NCI-H2107 treated with DMSO at 0.1 percent for 48 hours (cell line): ENCODE measurements at regions not wholly inside any gene's neighbourhood (a gene's known extent, or its start where the extent isn't known, plus 50 kb on each side); places are given as distances from the start of the nearest gene placed in this dataset.
A peak's percentile ranks its signal among the peaks of the same experiment; 100 is the strongest.
"Not testable (repeated sequence)": the region's sequence is repeated elsewhere in the genome, so short reads cannot be mapped to it uniquely, and the experiment has no call there.

Experiments used
- DNase-seq: peaks from one replicate; lab custom pipeline; 2025; ENCODE audit not compliant: unreplicated experiment; lab: John Stamatoyannopoulos, UW

- peak; percentile 74 for DNase-seq
Observed at GRCh38 chr2:220569112-220569897, 941.9 kb downstream of the SLC4A3 start.

GRCh38 chr2:220572385-220572784 is 945.0 kb downstream of the SLC4A3 start:
- no peak for DNase-seq

DNA sequence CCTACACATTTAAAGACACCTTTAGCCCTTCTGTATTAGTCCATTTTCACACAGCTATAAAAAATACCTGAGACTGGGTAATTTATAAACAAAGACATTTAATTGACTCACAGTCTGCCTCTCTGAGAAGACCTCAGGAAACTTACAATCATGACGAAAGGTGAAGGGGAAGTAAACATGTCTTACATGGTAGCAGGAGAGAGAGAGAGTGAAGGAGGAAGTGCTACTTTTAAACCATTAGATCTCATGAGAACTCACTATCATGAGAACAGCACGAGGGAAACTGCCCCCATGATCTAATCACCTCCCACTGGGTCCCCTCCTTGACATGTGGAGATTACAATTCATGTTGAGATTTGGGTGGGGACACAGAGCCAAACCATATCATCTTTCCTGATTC is 946.6 kb downstream of the SLC4A3 start:
- no peak for DNase-seq

DNA sequence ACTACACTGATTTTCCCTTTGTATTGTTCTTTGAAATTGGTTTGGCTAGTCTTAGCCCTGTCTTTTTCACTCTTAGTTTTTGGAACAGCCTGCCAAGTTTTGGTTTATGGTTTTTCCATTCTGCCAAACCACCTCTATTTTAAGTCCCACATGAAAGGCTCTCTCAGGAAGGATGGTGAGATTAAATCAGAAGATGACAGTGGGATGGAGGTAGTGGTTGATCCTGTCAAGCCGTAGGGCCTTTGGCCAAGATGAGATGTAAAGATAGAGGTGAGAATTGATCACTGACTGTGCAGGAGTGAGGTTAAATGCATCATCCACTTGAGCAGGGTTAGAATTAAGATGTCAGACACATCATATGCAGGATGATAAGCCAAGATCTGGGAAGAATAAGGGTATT is 948.5 kb downstream of the SLC4A3 start:
- no peak for DNase-seq

GRCh38 chr2:220579452-220579851 is 952.0 kb downstream of the SLC4A3 start:
- no peak for DNase-seq

GRCh38 chr2:220580113-220580512 is 952.7 kb downstream of the SLC4A3 start:
- no peak for DNase-seq

DNA sequence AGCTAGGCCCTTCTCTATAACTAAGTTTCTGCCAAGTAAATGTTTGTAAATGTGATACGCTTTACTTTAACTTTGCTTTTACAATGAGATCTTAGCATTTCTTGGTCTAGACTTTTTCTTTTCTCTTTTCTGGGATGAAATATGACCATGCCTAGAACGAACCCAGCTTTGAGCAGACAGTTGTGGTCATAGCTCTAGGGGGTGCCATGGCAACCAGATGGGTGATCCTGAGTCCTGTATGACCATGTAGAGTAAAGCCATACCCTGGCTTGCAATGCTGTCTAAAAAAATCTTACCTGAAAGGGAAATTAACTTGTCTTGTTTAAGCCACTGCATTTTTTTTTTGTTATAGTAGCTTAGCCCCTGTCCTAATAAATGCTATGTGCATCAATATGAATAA is 956.3 kb downstream of the SLC4A3 start:
- DNase-seq = no peak

GRCh38 chr2:220585241-220585640 is 957.8 kb downstream of the SLC4A3 start:
- no peak for DNase-seq

DNA sequence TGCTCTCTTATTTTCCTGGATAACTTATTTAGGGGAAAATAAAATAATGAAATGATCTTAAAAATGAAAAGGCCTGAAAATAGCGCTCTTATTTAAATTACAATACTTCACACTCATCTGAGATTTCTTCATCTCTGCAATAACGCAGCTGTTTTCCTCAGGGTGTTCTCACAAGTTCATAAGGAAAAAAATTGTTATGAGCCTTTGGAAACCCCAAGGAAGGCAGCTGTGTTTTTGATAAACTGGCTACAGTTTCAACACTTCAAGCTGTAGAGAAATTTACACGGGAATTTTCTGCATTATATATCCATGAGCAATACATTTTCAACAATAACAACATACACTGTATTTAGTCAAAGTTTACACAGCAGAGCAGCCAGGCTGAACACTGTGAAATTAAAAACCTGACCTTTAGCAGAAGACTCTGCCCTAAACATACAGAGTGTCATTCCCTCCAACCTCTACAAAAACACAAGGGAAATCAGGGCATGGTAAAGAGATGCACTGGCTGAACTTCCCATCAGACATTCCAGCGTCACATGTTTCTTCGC is 959.6 kb downstream of the SLC4A3 start:
- DNase-seq = no peak

- no peak for DNase-seq
Observed at GRCh38 chr2:220588148-220588547, 960.7 kb downstream of the SLC4A3 start.

- no peak for DNase-seq
Observed at GRCh38 chr2:220590476-220590875, 963.0 kb downstream of the SLC4A3 start.

DNA sequence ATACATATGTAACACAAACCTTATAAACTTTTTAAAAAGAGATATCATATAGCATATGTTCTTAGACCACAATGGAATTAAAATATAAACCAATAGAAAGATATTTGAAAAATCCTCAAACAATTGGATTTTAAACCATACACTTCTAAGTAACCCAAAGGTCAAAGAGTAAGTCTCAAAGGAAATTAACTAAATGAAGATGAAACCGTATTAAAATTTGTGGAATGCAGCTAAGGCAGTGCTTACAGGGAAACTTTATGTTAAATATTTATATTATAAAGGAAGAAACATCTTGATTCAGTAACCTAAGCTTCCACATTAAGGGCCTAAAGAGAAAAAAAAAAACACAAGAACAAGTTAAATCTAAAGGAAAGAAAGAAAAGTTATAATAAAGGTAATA is 966.1 kb downstream of the SLC4A3 start:
- DNase-seq = no peak

GRCh38 chr2:220601674-220602073 is 970.4 kb downstream of the EPHA4 start:
- DNase-seq = no peak

DNA sequence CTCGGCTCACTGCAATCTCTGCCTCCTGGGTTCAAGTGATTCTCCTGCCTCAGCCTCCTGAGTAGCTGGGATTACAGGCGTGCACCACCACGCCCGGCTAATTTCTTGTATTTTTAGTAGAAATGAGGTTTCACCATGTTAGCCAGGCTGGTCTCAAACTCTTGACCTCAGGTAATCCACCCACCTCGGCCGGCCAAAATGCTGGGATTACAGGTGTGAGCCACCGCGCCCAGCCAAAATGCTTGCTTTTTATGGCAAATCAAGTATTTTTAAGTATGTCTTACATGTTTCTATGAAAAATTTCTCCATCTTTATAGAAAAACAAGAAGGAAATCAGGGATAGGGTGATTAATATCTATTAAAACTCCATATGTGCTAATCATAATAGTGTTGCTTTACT is 959.1 kb downstream of the EPHA4 start:
- not testable (repeated sequence) for DNase-seq

GRCh38 chr2:220614064-220614463 is 958.0 kb downstream of the EPHA4 start:
- no peak for DNase-seq

DNA sequence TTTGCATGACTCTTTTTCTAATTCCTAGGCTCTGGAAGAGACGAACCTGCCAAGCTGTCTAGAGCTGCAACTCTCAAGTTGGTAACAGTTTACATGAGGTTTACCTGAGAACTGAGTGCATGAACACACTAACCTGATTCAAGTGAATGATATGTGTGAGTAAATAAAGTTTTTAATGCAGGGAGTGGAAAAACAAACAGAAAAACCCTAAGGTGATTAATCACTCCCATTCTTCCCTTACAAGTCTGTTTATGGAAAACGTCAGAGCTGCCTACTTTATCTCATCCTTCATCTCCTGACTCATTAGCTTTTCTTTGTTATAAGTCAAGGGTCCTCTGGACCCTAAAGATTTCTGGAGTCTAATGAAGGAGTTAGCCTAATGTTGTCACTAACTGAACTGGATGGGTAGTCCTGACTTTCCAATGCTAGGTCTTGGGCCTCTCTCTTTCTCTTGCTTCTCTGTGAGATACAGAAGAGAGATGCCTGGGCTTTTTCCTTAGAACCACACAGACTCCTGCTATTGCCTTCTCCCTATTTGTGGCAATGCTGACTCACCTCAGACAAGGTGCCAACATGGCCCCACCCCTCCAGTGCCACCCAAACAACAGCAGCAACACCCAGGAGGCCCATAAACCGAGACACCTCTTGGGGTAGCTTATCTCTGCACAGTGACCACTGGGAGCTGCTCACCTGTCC is 952.4 kb downstream of the EPHA4 start:
- DNase-seq = no peak

GRCh38 chr2:220626603-220627002 is 945.5 kb downstream of the EPHA4 start:
- no peak for DNase-seq

- DNase-seq = no peak
Observed at GRCh38 chr2:220628252-220628651, 943.9 kb downstream of the EPHA4 start.

DNA sequence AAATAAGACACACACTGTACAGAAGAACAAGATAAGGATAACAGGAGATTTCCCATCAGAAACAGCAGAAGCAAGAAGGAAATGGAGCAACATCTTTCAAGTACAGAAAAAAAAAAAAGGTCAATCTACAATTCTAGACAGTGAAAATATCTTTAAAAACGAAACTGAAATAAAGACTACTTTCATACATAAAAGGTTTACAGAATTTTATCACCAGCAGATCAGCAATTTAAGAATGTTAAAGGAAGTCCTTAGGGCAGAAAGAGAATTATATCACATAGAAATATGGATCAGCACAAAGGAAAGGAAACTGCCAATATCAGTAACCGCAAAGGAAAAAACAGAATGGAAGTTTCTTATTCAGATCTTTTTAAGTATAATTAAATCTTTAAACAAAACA is 931.0 kb downstream of the EPHA4 start:
- no peak for DNase-seq

DNA sequence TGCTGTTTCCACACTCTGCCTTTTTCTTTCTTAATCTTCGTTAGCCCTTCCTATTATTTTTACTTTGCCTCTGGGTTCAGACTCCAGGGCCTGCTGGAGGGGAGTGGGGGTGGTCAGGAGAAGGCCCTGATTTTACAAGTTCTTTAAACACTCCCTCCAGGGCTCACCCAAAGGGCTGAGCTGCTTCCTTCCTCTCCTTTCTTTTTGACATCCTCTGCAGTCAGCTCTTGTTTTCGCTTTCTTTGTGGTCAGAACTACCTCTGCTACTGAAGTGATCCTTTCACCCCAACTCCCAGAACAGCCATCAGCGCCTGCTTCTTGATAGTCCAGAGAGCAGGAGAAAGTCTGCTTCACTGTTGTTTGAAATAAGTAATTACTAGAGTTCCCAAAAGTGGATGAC is 925.7 kb downstream of the EPHA4 start:
- no peak for DNase-seq

DNA sequence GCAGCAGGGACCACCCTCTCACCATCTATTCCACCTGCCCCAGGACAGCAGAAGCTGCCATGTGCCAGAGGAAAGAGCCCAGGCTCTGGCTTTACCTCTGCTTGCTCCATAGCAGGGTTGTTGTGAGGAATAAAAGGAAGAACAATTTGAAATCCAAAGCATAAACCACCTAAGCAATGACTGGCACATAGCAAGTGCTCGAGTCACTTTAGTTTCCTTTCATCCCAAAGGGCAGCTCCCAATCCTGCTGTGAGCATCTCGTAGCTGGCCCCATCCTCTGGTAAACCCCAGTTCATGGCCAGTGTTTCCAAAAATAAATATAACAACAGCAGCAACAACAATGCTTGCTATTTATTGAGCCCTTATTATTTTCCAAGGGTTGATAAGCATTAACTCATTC is 923.5 kb downstream of the EPHA4 start:
- DNase-seq = no peak

- no peak for DNase-seq
Observed at GRCh38 chr2:220653776-220654175, 918.3 kb downstream of the EPHA4 start.
